ENCODE measurements at regions not wholly inside any gene's neighbourhood (a gene's known extent, or its start where the extent isn't known, plus 50 kb on each side); places are given as distances from the start of the nearest gene placed in this dataset.

- TF ChIP-seq RAD21 (IDR thresholded peaks at IDR 0.05; ENCODE audit: low read length), result no peak
- TF ChIP-seq SMC3 (IDR thresholded peaks at IDR 0.05; ENCODE audit: low read depth, low read length), result no peak
- no peak for TF ChIP-seq FOS (IDR thresholded peaks at IDR 0.05; ENCODE audit: low read depth, low read length)
- TF ChIP-seq USF2 (IDR thresholded peaks at IDR 0.05; ENCODE audit: low read depth, low read length), result no peak
- TF ChIP-seq MXI1 (IDR thresholded peaks at IDR 0.05; ENCODE audit: borderline replicate concordance, low read depth, low read length), result no peak
- no peak for TF ChIP-seq CHD1 (IDR thresholded peaks at IDR 0.05; ENCODE audit: low read depth, low read length)
- no peak for TF ChIP-seq CTCF (conservative IDR thresholded peaks at IDR 0.05; ENCODE audit: low read depth, low read length)
- no peak for TF ChIP-seq ELK1 (IDR thresholded peaks at IDR 0.05; ENCODE audit: borderline replicate concordance, low read depth, low read length)
- no peak for TF ChIP-seq RCOR1 (IDR thresholded peaks at IDR 0.05; ENCODE audit: insufficient replicate concordance, low read length)
- TF ChIP-seq MAFK (IDR thresholded peaks at IDR 0.05; ENCODE audit: low read depth, low read length), result no peak
- TF ChIP-seq NFE2L2 (IDR thresholded peaks at IDR 0.05; ENCODE audit: low read depth, low read length), result no peak
- TF ChIP-seq POLR2A (IDR thresholded peaks at IDR 0.05; ENCODE audit: low read depth, low read length), result no peak
- TF ChIP-seq BHLHE40 (IDR thresholded peaks at IDR 0.05; ENCODE audit: low read depth, low read length), result no peak
- no peak for TF ChIP-seq RFX5 (IDR thresholded peaks at IDR 0.05; ENCODE audit: low read depth, low read length)
- no peak for TF ChIP-seq MAZ (IDR thresholded peaks at IDR 0.05; ENCODE audit: borderline replicate concordance, low read depth, low read length)
- no peak for TF ChIP-seq CEBPB (IDR thresholded peaks at IDR 0.05; ENCODE audit: low read depth, low read length)
- Histone ChIP-seq H3K4me3 (ENCODE audit: insufficient read depth, low read depth, low read length) (no peak overlapping the region), H3K9ac (ENCODE audit: low read depth, low read length) (no peak overlapping the region), H3K36me3 (ENCODE audit: control insufficient read depth, insufficient read depth, low read length) (no peaks in the 10 kb centered on the region), H2BK20ac (ENCODE audit: low read depth, low read length) (no peak overlapping the region), H3K79me1 (ENCODE audit: low read depth in 1 of 2, low read length in 2 of 2) (no peaks in the 10 kb centered on the region), H3K9me3 (ENCODE audit: control insufficient read depth, insufficient read depth, low read length) (no peaks in the 10 kb centered on the region), H3K4me1 (ENCODE audit: control insufficient read depth, insufficient read depth, low read length) (no peaks in the 10 kb centered on the region), H2AK5ac (ENCODE audit: low read depth, low read length) (no peak overlapping the region), H3K4me2 (ENCODE audit: low read depth, low read length) (no peak overlapping the region), H3K23ac (ENCODE audit: low read depth, low read length) (no peak overlapping the region), H3K18ac (ENCODE audit: low read depth, low read length) (no peak overlapping the region), H2BK15ac (ENCODE audit: low read depth, low read length) (no peak overlapping the region), H3K27me3 (ENCODE audit: control insufficient read depth, insufficient read depth, low read length) (no peaks in the 10 kb centered on the region), H4K91ac (ENCODE audit: insufficient read depth, low read depth, low read length) (no peak overlapping the region), H3K4ac (ENCODE audit: low read depth, low read length) (no peak overlapping the region), H4K8ac (ENCODE audit: low read depth in 2 of 2, low read length in 2 of 2) (no peak overlapping the region), H2BK5ac (ENCODE audit: low read depth, low read length, poor library complexity, severe bottlenecking) (no peak overlapping the region), H2BK120ac (ENCODE audit: low read depth, low read length) (no peak overlapping the region), H3K56ac (ENCODE audit: extremely low read depth, insufficient read depth, low read length) (no peak overlapping the region), H3K27ac (ENCODE audit: insufficient read depth, low read length) (no peak overlapping the region), H2AK9ac (replicated peaks; ENCODE audit: low read depth, low read length, poor library complexity) (no peak overlapping the region), H4K5ac (ENCODE audit: low read depth, low read length) (no peak overlapping the region), H3K14ac (replicated peaks; ENCODE audit: low read depth, low read length) (no peak overlapping the region), H2AFZ (replicated peaks; ENCODE audit: low read length, poor library complexity) (no peak overlapping the region), H4K20me1 (ENCODE audit: insufficient read depth, low read length) (no peaks in the 10 kb centered on the region), H3K9me1 (ENCODE audit: insufficient read depth, low read length) (no peaks in the 10 kb centered on the region)
- 68% methylated on average over 4 of the region's 7 CpGs; no CpG with 5 or more reads in 1 of the 2 experiments for WGBS, 2 experiments (ENCODE audit: extremely low coverage in 2 of 2, insufficient read length in 1 of 2)
- DNase-seq (no peak), ATAC-seq (ENCODE audit: low read depth) (no peak)
- intact Hi-C loops (cut with micrococcal nuclease), result no loop called here
- ChIA-PET POLR2A (ENCODE audit: unreplicated experiment) (no interaction called here), CTCF (no interaction called here)
- BruUV-seq (replicated peaks), result no TSS peak
- dilution Hi-C loops (cut with HindIII; ENCODE audit: low sequenced_read_pairs, unreplicated experiment), result no loop called here
- in situ Hi-C loops (cut with MboI; ENCODE audit: low sequenced_read_pairs), result no loop called here
These were observed 218.3 kb downstream of the ANKRD60 start for GRCh38 chr20:58010186-58010585.

All from IMR-90 (cell line).